Stomach (tissue), 8 donors: ENCODE measurements at regions not wholly inside any gene's neighbourhood (a gene's known extent, or its start where the extent isn't known, plus 50 kb on each side); places are given as distances from the start of the nearest gene placed in this dataset.
"Not testable (repeated sequence)": the region's sequence is repeated elsewhere in the genome, so short reads cannot be mapped to it uniquely, and the experiment has no call there.

Experiments
- DNase-seq, 2 donors: peaks; one replicate each; pipeline versions ENCODE4 v3.0.0 to v3.0.0-alpha.2; 2013 to 2019
- H3K27ac ChIP-seq, 5 donors: fragments of 200-600 bp in 4 of 5; sonication (generic) in 4 of 5; one replicate each; pipeline ENCODE4 v1.5.1; 2013 to 2019; ENCODE audit warnings: mild to moderate bottlenecking in 1 of 5, moderate library complexity in 1 of 5
- H3K27me3 ChIP-seq, 3 donors: fragments of 200-600 bp; sonication (generic); one replicate each; pipeline ENCODE4 v1.5.1; 2017 to 2019; ENCODE audit warnings: mixed run types in 1 of 3
- H3K36me3 ChIP-seq, 4 donors: fragments of 200-600 bp; sonication (generic); 1 replicate in 3 of 4; 2 replicates in 1 of 4; pipeline ENCODE4 v1.5.1; 2016 to 2019
- H3K4me1 ChIP-seq, 4 donors: fragments of 200-600 bp; sonication (generic); one replicate each; pipeline ENCODE4 v1.5.1; 2016 to 2019
- H3K4me3 ChIP-seq, 4 donors: fragments of 200-600 bp; sonication (generic) in 3 of 4; one replicate each; pipeline ENCODE4 v1.5.1; 2016 to 2019; ENCODE audit warnings: mild to moderate bottlenecking in 1 of 4
- H3K9me3 ChIP-seq, 4 donors: fragments of 200-600 bp; sonication (generic); one replicate each; pipeline ENCODE4 v1.5.1; 2016 to 2019
- CTCF ChIP-seq, 7 experiments: fragments of 450-650 bp in 4 of 7; fragments of 200-600 bp in 3 of 7; sonication (generic) in 3 of 7; IDR thresholded peaks; one replicate each; pipeline ENCODE4 v1.5.1; 2016 to 2019; ENCODE audit warnings: antibody characterized with exemption in 7 of 7, control low read depth in 2 of 7, mild to moderate bottlenecking in 1 of 7
- EP300 ChIP-seq: sonication (generic); formaldehyde crosslinking; IDR thresholded peaks from one replicate; pipeline ENCODE4 v1.6.1; 2017; ENCODE audit warnings: antibody characterized with exemption
- POLR2A ChIP-seq, 4 donors: fragments of 450-650 bp; IDR thresholded peaks; one replicate each; pipeline ENCODE4 v1.6.1; 2016; ENCODE audit warnings: antibody characterized with exemption in 4 of 4, control low read depth in 2 of 4, mild to moderate bottlenecking in 1 of 4, moderate library complexity in 1 of 4
- POLR2AphosphoS5 ChIP-seq, 3 donors: sonication (generic); formaldehyde crosslinking; IDR thresholded peaks; one replicate each; pipeline ENCODE4 v1.6.1; 2016; ENCODE audit warnings: antibody characterized with exemption in 3 of 3
- WGBS, 5 donors: extraction: QIAGEN DNeasy Blood & Tissue Kit in 3 of 5; methylation state at CpG; one replicate each; pipeline versions ENCODE4 v1.1.5 to v1.1.7; 2013 to 2018; 5-methylcytosine and 5-hydroxymethylcytosine counted together
- intact Hi-C: fragments of 100-400 bp; cut with DNase I; formaldehyde crosslinking; loops from one replicate; pipeline ENCODE4 v1.15.1; 2023; ENCODE audit warnings: low total_unique reads
- donor health status: healthy with polysubstance abuse.
- donor health status: Bipolar disorder and iron deficiency.
- donor health status: healthy.

GRCh38 chr15:95075792-95076677 lies 844.7 kb downstream of the MCTP2 start:
- H3K27me3 ChIP-seq, result no peaks in the 10 kb centered on the region
- no peaks in the 10 kb centered on the region for H3K4me1 ChIP-seq
- H3K36me3 ChIP-seq, result no peaks in the 10 kb centered on the region
- H3K4me3 ChIP-seq, result no peak overlapping the region
- H3K27ac ChIP-seq, result no peak overlapping the region
- DNase-seq, result no peak
- WGBS, 5 donors, result 66 to 84% (median 77%) methylated on average over 13 of the region's 13 CpGs
- TF ChIP-seq EP300 (no peak), CTCF (IDR thresholded peaks at IDR 0.05) (no peak), POLR2AphosphoS5 (IDR thresholded peaks at IDR 0.05) (no peak), POLR2A (IDR thresholded peaks at IDR 0.05) (no peak)
- no peaks in the 10 kb centered on the region for H3K9me3 ChIP-seq
- intact Hi-C loops, result no loop called here

- Histone ChIP-seq H3K27me3 (no peaks in the 10 kb centered on the region), H3K4me1 (no peaks in the 10 kb centered on the region), H3K9me3 (no peaks in the 10 kb centered on the region), H3K4me3 (no peak overlapping the region), H3K27ac (no peak overlapping the region), H3K36me3 (no peaks in the 10 kb centered on the region)
- no peak for DNase-seq
- intact Hi-C loops, result no loop called here
- TF ChIP-seq POLR2A (IDR thresholded peaks at IDR 0.05), result no peak
- TF ChIP-seq POLR2AphosphoS5 (IDR thresholded peaks at IDR 0.05), result no peak
These were observed 845.3 kb downstream of the MCTP2 start for GRCh38 chr15:95076678-95076990.

GRCh38 chr15:95078003-95078402 lies 846.6 kb downstream of the MCTP2 start:
- H3K27me3 ChIP-seq, result no peaks in the 10 kb centered on the region
- intact Hi-C loops, result no loop called here
- no peaks in the 10 kb centered on the region for H3K9me3 ChIP-seq
- TF ChIP-seq POLR2A (IDR thresholded peaks at IDR 0.05), result no peak
- no peak for TF ChIP-seq CTCF (IDR thresholded peaks at IDR 0.05)
- no peak for TF ChIP-seq POLR2AphosphoS5 (IDR thresholded peaks at IDR 0.05)
- H3K27ac ChIP-seq, result no peak overlapping the region
- H3K4me1 ChIP-seq, result no peaks in the 10 kb centered on the region
- DNase-seq, result peak in 1 of 2 donors; percentile 49
- WGBS, 5 donors, result 44 to 60% (median 52%) methylated on average over 2 of the region's 2 CpGs
- no peak overlapping the region for H3K4me3 ChIP-seq
- no peaks in the 10 kb centered on the region for H3K36me3 ChIP-seq

GRCh38 chr15:95080228-95080627 lies 848.9 kb downstream of the MCTP2 start:
- H3K9me3 ChIP-seq, H3K27ac ChIP-seq, H3K4me1 ChIP-seq, H3K4me3 ChIP-seq, intact Hi-C loops, DNase-seq, H3K27me3 ChIP-seq, H3K36me3 ChIP-seq: not testable (repeated sequence)
- WGBS, 5 donors, result 63 to 95% (median 80%) methylated on average over 1 of the region's 1 CpG

GRCh38 chr15:95085056-95085455 lies 853.7 kb downstream of the MCTP2 start:
- DNase-seq, result peak in 1 of 2 donors; percentile 46
- Histone ChIP-seq H3K4me3 (no peak overlapping the region), H3K27ac (no peak overlapping the region), H3K4me1 (no peaks in the 10 kb centered on the region), H3K9me3 (no peaks in the 10 kb centered on the region), H3K36me3 (no peaks in the 10 kb centered on the region), H3K27me3 (no peaks in the 10 kb centered on the region)
- intact Hi-C loops, result no loop called here
- no peak for TF ChIP-seq POLR2AphosphoS5 (IDR thresholded peaks at IDR 0.05)
- no peak for TF ChIP-seq CTCF (IDR thresholded peaks at IDR 0.05)
- no peak for TF ChIP-seq EP300
- TF ChIP-seq POLR2A (IDR thresholded peaks at IDR 0.05), result no peak
- WGBS, 5 donors, result 71 to 88% (median 79%) methylated on average over 1 of the region's 1 CpG
